G401 (cell line): ENCODE measurements at regions not wholly inside any gene's neighbourhood (a gene's known extent, or its start where the extent isn't known, plus 50 kb on each side); places are given as distances from the start of the nearest gene placed in this dataset.
A peak's percentile ranks its signal among the peaks of the same experiment; 100 is the strongest.
"Not testable (repeated sequence)": the region's sequence is repeated elsewhere in the genome, so short reads cannot be mapped to it uniquely, and the experiment has no call there.

ENCODE experiments used
- DNase-seq: peaks from one replicate; pipeline ENCODE4 v3.0.0-alpha.2; 2015; ENCODE audit warnings: low spot score
- in situ Hi-C: cut with HindIII; loops from 2 replicates; pipeline ENCODE4 v1.10.0; 2016; ENCODE audit warnings: low sequenced_read_pairs, mixed read lengths

DNA sequence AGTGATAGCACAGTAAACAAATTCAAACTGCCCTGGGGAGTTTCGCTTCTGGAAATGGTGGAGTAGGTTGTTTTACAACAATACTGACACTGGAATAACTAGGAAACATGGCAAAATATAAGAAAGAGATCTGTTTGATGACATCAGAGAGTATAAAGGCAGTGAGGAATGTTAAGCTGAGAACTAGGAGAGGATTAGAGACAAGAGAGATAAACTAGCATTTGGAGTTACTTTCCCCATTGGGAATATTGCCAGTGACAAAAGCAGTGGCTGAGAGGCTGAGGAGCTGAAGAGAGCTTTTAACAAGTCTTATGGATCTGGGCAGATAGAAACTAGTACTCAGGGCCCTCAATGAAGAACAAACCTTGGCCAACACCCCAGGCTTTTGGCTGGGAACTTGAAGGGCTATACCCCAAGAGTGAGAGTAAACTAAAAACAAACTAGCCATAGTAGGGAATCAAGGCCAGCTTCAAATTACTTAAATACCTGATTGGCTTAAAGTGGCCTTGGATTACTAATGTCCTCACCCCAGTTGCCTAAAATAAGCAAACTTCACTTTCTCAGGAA lies 280.4 kb downstream of the KLF13 start:
- DNase-seq: no peak
- in situ Hi-C loops: no loop called here

DNA sequence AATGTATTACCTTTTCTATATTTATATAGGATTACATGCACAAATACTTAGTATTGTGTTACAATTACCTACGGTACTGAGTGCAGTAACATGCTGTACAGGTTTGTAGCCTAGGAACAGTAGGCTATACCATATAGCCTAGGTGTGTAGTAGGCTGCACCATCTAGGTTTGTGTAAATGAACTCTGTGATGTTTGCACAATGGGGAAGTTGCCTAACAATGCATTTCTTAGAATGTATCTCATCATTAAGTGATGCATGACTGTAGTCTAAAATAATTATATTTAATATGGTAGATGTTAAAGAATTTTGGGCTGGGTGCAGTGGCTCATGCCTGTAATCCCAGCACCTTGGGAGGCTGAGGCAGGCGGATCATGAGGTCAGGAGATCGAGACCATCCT lies 281.0 kb downstream of the KLF13 start:
- in situ Hi-C loops: no loop called here
- DNase-seq: no peak

DNA sequence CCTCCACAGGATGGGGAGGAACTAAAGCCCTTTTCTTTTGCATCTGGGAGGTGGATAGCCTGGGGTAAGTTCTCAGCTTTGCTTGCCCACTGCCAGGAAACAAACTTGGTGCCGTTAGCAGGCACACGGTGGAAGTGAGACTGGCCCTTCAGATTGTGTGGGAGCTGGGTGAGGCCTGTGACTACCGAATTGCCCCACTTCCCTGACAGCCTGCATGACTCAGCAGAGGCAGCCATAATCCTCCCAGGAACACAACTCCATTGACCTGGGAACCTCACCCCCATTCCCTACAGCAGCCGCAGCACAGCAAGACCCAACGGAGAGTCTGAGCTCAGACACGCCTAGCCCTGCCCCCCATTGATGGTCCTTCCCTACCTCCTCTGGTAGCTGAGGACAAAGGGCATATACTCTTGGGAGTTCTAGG lies 282.6 kb downstream of the KLF13 start:
- in situ Hi-C loops: no loop called here
- DNase-seq: no peak

DNA sequence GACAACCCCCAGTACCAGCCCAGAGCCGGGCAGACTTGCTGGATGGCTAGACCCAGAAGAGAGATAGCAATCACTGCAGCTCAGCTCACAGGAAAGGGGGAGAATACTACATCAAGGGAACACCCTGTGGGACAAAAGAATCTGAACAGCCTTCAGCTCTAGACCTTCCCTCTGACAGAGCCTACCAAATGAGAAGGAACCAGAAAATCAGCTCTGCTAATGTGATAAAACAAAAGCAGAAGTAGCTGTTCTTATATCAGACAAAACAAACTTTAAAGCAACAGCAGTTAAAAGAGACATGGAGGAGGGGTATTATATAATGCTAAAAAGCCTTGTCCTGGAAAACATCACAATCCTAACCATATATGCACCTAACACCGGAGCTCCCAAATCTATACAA lies 283.3 kb downstream of the KLF13 start:
- no peak for DNase-seq
- in situ Hi-C loops: no loop called here

DNA sequence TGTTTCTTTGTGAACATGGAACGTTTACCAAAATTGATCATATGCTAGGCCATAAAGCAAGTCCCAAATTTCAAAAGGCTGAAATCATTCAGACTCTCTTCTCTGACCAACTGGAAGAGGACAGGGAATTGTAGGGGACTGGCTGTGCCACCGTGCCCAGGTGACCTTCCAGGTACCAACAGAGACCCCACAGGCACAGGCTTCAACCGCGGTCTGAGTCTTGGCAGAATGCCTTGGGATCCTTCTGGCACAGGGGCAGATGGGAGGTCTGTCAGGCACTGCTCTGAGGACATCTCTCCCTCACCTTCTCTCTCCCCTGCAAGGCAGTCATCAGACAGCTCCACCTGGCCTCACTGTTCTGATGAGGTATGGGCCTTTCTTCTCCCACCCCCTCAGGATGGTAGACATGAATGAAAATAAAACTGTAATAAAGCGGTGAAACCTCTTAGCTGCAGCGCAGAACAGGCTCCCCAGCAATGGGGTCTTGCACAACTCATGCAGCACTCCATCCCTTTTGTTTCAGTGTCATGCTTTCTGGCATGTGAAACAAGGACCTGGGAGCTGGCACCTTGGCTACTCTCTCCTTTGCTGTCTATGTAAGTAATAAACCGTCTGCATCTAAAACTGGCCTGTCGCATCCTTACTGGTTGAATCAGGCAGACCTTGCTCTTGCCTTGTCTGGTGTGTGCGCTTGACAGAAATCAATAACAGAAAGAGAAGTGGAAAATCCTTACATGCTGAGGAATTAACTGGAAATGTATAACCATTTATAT lies 289.2 kb downstream of the KLF13 start:
- in situ Hi-C loops: no loop called here

DNA sequence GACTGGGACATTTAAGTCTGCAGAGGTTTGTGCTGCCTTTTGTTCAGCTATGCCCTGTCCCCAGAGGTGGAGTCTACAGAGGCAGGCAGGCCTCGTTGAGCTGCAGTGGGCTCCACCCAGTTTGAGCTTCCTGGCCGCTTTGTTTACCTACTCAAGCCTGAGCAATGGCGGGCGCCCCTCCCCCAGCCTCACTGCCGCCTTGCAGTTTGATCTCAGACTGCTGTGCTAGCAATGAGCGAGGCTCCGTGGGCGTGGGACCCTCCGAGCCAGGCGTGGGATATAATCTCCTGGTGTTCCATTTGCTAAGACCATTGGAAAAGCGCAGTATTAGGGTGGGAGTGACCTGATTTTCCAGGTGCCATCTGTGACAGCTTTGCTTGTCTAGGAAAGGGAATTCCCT lies 296.7 kb downstream of the KLF13 start:
- in situ Hi-C loops, DNase-seq: not testable (repeated sequence)

More for the DNA sequence above, 289.2 kb downstream of the KLF13 start:
- peak; percentile 76 for DNase-seq

DNA sequence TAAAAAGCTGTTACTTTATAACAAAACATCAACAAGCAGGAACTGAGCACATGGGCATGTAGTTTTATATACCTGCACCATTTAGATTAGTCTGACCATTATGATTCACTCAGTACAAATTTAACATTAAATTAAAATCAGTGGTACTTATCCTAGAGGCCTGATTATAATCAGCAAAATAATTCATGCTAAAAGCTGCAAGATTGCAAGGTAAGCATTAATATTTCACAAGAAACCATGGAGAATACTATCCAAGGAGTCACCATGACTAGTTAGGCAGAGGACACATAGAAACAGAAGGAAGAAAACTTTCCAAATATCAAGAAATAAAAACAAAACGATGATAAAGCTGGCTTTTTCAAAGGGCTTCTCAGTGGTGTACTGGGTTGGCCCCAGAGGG lies 297.5 kb downstream of the KLF13 start:
- in situ Hi-C loops, DNase-seq: not testable (repeated sequence)

DNA sequence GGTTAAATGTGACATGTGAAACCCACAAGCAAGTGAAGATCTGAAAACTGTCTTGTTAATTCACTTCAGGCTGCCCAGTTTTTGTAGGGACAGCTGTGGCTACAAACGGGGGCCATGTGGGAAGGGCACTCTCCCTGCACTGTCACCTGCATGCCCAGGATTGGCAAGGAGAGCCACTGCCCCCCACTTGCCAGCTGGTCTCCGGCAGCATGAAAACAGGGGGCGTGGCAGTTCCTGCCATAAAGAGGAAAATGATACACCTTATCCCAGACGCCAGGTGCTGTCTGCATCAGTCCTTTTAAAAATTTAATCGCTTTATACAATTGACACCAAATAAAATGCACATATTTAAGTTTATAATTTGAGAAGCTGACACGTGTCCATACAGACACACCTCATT lies 309.1 kb downstream of the KLF13 start:
- in situ Hi-C loops, DNase-seq: not testable (repeated sequence)

DNA sequence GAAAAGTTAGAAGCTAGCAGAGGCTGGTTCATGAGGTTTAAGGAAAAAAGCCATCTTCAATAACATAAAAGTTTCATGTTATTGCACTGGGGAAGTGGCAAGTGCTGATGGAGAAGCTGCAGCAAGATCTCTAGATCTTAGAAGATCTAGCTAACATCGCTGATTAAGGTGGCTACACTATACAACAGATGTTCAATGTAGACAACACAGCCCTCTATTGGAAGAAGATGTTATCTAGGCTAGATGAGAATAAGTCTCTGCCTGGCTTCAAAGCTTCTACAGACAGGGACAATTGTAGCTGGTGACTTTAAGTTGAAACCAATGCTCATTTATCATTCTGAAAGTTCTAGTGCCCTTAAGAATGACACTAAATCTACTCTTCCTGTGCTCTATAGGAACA lies 310.3 kb downstream of the KLF13 start:
- in situ Hi-C loops, DNase-seq: not testable (repeated sequence)

DNA sequence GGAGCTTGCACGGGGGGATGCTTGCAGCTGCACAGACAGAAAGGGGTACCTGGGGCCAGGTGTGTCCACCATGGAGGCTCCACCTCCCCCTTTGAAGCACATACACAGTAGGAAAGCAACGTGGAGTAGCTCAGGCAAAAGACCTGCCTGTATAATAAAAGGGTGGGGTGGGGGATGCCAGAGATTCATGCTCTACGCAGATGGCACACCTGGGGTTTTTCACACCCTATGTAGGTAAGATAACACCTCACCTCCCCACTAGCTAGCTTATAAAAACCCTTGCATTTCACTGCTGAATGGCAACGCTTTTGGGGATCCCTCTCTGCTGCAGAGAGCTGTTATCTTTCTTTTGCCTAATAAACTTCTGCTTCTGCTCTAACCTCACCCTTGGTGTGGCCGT lies 317.3 kb downstream of the KLF13 start:
- DNase-seq, in situ Hi-C loops: not testable (repeated sequence)

DNA sequence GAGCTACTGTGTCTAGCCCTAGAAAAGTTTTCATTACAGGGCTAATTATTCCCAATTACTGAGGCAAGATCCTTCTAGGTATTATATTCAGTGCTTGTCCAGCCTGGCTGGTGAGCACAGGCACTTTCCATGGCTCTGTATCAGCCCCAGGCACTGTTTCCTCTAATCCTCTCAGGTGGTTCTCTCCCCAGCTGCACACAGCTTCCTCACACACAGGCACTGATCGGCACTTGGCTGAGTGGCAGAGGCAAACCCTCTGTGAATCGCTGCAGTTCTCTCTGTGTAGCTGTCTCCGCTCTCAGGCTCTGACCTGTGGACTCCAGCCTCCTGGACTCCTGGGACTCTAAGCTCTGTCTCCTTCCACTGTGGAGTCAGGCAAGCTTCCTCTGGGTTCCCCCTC lies 318.1 kb downstream of the KLF13 start:
- DNase-seq, in situ Hi-C loops: not testable (repeated sequence)

DNA sequence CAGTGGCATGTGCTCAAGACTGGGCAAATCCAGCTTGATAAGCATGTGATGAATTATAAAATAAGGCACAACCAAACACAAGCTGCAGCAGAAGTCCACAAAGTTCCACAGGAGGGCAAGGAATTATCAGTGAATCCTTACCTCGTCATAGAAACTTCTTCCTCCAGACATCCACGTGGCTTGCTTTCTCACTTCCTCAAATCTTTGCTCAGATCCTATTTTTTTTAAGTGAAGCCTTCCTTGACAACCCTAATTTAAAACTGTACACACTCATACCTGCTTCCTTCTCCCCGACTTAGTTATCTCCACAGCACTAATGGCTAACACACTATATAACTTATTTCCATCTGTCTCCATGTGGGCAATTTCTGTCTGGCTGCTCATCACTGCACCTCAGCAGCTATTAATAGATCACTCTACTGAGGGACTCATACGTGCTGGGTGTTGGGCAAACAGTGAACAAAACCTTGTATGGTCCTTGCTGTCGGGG lies 320.7 kb downstream of the KLF13 start:
- DNase-seq, in situ Hi-C loops: not testable (repeated sequence)

DNA sequence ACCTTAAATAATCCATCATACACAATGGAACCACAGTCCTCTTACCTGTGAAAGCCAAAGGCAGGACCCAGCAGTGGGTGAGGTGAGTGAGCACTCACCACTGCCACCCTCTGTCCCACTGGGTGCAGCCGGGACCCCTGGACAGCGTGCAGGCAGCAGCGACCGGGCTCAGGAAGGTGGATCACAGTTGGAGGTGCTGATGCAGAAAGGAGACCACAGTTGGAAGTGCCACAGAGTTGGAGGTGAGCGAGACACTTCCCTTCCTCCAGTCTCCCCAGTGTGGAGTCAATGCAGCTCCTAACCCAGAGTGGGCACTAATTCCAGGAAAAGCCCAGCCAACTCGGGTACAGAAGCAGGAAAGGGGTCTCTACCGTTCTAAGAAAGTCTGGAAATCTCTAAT lies 323.0 kb downstream of the KLF13 start:
- in situ Hi-C loops, DNase-seq: not testable (repeated sequence)

DNA sequence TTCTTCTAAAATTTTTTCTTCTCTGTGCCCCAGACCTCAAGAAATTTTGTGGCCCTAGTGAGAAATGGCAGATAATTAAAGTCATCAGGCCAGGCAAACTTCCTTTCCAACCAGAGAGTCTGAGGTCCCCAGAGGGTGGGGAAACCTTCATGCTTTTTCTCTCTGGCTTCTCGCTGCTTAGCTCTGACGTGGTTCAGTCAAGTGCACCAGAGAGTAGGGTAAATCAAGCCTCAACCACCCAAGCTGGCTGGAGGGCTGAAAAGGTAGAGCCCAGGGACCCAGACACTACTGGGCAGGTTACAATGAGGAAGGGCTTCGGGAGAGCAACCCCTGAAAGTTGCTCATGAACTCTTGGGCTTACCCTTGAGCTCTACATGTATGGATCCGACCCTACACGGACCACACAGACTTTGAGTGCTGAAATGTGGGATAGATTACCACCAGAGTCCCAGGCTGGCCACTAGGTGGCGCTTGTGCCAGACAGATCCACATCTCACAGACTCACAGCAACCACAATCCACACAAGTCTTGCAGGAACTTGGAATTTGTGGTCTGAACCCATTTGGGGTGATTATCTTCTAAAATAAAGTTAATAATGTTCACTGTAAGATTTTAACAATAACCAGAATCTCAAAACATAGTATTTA lies 323.5 kb downstream of the KLF13 start:
- in situ Hi-C loops, DNase-seq: not testable (repeated sequence)

DNA sequence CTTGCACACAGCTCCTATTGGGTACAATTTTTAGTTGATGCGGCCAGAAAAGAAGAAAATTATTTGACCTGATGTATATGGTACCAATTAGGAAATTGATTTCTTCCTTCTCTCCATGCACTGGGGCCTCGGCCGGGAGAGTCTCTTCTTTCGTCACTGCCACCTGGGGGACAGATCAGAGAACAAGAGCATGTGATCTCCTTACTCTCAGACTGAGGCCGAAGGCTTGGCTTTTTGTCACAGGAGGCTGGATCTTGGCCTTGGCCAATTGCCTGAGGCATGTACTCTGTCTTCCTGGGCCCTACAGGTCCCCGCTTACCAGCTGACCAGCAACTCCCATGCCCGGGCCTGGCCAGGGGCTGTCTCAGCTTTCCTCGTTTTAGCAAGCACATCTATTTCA lies 330.3 kb downstream of the KLF13 start:
- in situ Hi-C loops: not testable (repeated sequence)
- peak; percentile 45 for DNase-seq

DNA sequence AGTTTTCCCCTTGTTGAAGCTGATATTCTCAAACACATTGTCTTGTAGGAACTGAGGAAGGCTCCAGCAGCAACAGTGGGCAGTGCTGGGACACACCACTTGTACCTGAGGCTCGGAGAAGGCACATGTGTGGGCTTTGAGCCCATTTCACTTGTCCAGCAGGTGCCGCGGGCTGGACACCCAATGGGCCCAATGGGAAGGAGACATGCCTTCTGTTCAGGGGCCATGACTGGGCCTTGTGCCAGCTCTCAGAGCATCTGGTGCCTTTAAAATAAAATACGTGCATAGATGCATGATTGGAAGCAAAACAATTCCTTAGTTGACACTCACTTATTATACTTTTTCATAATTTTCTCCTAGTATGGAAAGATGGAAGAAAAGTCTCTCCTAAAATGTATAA lies 334.2 kb downstream of the KLF13 start:
- in situ Hi-C loops: no loop called here
- DNase-seq: peak; percentile 43

DNA sequence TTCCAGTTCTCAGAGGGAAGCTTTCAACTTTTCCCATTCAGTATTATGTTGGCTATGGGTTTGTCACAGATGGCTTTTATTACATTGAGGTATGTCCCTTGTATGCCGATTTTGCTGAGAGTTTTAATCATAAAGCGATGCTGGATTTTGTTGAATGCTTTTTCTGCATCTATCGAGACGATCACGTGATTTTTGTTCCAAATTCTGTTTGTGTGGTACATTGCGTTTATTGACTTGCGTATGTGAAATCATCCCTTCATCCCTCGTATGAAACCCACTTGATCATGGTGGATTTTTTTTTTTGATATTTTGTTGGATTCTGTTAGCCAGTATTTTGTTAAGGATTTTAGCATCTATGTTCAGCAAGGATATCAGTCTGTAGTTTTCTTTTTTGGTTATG lies 339.1 kb downstream of the KLF13 start:
- in situ Hi-C loops, DNase-seq: not testable (repeated sequence)

DNA sequence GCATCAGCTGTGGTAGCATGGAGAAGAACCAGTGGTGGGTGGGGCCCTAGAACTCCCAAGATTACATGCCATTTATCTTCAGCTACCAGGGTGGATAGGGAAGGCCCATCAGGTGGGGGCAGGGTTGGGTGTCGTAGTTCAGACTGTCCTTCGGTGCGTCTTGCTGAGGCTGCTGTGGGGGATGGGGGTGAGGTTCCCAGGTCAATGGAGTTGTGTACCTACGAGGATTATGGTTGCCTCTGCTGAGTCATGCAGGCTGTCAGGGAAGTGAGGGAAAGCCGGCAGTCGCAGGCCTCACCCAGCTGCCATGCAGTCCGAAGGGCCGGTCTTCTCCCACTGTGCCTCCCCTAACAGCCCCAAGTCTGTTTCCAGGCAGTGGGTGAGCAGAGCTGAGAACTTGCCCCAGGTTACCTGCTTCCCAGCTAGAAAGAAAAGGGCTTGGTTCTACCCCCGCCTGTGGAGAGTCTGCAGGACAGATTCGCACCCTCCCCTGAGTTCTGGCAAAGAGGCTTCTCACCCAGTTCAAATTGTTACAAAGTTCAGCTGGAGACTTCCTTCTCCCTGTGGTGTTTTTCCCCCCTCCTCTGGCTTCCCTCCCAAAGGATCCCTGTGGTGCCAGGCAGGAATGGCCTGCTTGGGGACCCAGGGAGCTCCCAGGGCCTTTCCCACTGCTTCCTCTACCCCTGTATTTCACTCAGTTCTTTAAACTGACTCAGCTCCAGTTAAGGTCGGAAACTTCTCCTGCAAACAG lies 342.7 kb downstream of the KLF13 start:
- in situ Hi-C loops, DNase-seq: not testable (repeated sequence)

DNA sequence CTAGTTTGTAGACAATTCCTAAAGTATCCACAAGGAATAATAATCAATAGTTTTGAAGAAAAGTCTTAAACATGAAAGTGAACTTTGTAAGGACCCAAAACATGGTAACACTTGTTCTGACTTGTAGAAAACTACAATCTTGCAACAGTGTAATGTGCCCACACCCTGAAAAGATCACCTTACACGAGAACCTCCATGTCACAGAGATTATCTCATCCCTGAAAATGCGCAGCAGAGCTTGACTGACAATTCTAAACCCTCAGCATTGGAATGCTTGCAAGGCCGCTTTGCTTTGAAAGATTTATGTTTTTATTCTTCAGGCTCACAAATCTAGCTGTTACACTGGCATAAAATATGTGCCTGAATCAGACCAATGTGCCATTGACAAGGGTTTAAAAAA lies 346.6 kb downstream of the KLF13 start:
- in situ Hi-C loops, DNase-seq: not testable (repeated sequence)
